Fibroblast of lung (primary cell): ENCODE measurements at regions not wholly inside any gene's neighbourhood (a gene's known extent, or its start where the extent isn't known, plus 50 kb on each side); places are given as distances from the start of the nearest gene placed in this dataset.

Experiments
- CTCF ChIP-seq, 2 donors: IDR thresholded peaks in 1 of 2; conservative IDR thresholded peaks in 1 of 2; 1 replicate in 1 of 2; 2 replicates in 1 of 2; pipeline ENCODE4 v1.5.1; 2011 to 2012; ENCODE audit warnings: low read length in 2 of 2, control low read depth in 1 of 2, inconsistent platforms in 1 of 2, low read depth in 1 of 2, mild to moderate bottlenecking in 1 of 2
- EZH2 ChIP-seq: IDR thresholded peaks from 2 replicates; pipeline ENCODE4 v1.5.1; 2012; ENCODE audit warnings: low read length, control low read depth, mild to moderate bottlenecking; ENCODE audit errors: missing control alignments

- TF ChIP-seq CTCF (conservative IDR thresholded peaks at IDR 0.05 in 1 of 2, IDR thresholded peaks at IDR 0.05 in 1 of 2; ENCODE audit: low read depth in 1 of 2, low read length in 2 of 2) (no peak), EZH2 (no peak)
Observed at GRCh38 chr16:77624085-77624484, 98.2 kb upstream of the NUDT7 start.
